CD4-positive, alpha-beta T cell treated with Interleukin-1 beta for 1 hour (primary cell): ENCODE measurements at regions not wholly inside any gene's neighbourhood (a gene's known extent, or its start where the extent isn't known, plus 50 kb on each side); places are given as distances from the start of the nearest gene placed in this dataset.
A peak's percentile ranks its signal among the peaks of the same experiment; 100 is the strongest.

Experiments used
- DNase-seq, 2 donors: peaks; one replicate each; pipeline ENCODE4 v3.0.0-alpha.2; 2020 to 2022

DNA sequence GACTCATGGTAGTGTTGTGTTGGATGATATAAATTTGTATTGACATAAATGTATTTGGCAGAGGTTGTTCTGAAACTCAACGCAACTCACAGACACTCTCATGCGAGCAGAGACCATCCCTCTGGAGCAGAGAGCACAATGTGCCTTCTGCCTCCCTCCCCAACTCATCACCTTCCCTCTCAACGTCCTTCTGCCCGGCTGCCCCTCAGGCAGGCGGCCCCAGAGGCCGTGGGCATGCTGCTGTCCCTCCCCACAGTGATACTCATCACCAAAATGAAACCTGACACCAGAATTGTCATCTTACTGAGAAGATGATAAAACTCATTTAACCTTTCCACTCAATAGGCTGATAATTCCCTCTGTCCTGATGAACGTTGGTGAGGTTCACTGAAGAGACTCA is 260.6 kb downstream of the ETS1 start:
- no peak for DNase-seq

DNA sequence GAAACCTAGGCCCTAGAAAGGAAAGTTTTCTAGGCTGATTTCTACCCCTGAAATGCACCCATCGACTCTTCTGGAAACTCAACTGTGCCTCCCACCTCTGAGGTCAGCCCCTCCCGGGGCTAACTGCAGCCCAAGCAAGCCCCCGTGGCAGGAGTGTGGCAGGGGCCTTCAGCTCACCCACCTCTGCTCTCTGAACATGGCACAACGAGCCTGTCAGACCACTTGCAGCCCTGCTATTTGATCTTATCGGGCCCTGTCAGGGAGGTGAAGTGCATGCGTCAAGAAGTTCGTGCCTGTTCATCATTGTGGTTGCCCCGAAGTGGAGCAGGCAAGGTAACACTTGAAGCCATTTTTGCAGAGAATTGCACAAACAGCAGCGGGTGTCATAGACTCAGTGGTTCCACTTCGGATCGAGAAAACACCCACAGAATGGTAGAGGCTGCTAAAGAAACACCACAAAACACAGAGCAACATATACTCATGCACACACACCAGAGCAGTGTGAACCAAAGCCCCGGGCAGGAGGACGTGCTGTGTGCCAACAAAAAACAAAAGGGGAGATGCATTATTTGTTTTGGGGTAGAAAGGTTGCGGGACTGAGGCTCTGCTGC is 262.7 kb downstream of the ETS1 start:
- DNase-seq = peak; percentile 86 to 88

DNA sequence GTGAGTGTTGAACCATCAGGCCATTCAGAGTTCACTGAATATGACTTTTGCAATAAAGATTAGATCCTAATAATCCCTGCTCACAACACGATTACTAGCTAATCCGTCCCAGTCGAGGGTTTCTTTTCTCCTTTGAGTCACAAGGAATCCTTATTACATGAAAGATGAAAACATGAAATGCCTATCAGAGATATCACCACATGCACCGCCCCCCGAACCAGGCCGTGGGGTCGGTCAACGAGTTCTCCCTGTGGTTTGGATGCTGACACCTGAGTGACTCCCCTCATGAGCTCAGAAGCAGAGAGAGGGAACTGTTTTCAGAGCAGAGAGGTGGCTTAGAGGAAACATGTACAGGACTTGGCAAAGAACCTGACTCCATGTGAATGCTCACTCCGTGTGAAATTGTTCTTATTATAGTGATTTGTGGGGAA is 263.3 kb downstream of the ETS1 start:
- DNase-seq = peak in 1 of 2 donors; percentile 53

DNA sequence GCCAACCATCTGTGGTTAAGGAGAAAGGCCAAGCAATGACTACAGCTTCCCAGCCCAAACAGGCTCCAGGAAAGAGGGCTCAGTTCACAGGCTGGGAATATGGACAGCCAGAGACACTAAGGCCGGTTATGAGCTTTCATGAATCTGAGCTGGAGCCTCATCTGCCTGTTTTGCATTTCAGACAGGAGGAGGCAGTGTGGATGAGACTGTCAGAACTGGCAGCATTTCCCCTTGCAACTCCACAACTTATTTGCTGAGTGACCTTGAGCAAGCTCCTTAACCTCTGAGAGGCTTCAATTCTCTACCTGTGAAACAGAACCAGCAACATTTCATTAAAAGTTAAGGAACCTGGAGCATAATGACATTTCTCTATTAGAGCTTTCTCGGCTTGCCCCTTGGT is 264.0 kb downstream of the ETS1 start:
- DNase-seq = peak; percentile 66 to 68

DNA sequence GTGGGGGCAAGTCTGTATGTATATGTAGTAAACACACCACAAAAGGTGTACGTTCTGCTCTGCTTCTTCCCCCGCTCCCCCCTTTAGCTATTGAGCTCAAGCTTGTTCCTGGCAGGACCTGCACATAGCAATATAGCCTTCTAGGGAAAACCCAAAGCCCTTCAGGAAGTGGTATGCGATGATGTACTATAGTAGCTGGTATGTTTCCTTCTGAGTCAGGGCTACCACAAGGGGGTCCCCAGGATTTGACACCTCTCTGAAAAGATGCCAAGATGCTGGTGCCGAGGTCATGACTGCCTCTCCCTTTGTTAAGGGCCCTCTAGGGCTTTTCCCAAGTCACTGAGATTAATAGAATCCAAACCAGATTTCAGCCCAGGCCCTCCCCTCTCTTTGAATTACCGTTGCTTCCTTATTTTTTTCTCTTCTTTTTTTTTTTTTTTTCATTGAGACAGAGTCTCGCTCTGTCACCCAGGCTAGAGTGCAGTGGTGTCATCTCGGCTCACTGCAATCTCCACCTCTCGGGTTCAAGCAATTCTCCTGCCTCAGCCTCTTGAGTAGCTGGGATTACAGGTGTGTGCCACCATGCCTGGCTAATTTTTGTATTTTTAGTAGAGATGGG is 268.4 kb downstream of the ETS1 start:
- DNase-seq = peak; percentile 82 to 86

DNA sequence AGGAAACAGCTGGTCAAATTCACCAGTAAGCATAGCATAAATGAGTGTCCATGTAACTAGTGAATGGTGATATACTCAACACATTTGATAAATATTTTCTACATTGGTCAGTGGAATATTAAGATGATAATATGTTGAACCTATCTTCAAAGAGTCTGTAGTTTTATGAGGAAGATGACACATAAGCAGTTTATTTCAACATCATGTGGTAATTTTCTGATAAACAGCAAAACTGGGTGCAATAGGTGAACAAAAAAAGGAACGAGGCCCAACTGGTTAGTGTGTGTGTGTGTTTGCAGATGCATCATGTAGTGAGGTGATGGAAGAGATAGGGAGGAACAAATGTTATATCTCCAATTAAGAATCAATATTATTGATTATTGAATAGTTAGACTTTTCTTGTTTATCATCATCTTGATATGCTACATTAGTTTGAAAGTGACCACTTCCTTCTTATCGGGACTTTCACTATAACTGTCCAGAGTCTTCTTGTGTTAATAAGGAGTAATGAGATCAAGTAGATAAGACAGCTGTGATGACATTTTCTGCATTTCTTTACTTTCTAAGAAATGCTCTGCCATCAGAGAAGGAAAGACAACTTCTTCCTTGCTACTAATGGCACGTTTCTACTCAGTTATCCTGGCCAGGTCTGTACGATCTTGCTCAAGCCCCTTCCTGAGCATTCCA is 270.7 kb downstream of the ETS1 start:
- no peak for DNase-seq

DNA sequence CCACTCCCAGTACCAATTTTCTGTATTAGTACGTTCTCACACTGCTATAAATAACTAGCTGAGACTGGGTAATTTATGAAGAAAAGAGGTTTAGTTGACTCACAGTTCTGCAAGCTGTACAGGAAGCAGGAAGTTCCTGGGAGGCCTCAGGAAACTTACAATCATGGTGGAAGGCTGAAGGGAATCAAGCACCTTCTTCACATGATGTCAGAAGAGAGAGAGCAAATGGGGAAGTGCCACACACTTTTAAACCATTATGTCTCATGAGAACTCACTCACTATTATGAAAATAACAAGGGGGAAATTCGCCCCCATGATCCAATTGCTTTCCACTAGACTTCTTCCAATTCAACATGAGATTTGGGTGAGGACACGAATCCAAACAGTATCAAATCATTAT is 271.4 kb downstream of the ETS1 start:
- no peak for DNase-seq

DNA sequence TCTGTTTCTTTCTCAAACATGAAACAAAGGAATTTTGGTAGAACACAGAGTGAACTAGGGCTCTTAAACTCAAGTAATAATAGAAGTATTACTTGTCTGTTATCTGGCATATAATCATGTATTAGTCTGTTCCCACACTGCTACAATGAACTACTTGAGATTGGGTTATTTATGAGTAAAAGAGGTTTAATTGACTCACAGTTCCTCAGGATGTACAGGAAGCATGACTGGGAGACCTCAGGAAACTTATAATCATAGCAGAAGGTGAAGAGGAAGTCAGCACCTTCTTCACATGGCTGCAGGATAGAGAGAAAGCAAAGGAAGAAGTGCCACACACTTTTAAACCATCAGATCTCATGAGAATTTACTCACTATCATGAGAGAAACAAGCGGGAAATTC is 273.4 kb downstream of the ETS1 start:
- DNase-seq = no peak

DNA sequence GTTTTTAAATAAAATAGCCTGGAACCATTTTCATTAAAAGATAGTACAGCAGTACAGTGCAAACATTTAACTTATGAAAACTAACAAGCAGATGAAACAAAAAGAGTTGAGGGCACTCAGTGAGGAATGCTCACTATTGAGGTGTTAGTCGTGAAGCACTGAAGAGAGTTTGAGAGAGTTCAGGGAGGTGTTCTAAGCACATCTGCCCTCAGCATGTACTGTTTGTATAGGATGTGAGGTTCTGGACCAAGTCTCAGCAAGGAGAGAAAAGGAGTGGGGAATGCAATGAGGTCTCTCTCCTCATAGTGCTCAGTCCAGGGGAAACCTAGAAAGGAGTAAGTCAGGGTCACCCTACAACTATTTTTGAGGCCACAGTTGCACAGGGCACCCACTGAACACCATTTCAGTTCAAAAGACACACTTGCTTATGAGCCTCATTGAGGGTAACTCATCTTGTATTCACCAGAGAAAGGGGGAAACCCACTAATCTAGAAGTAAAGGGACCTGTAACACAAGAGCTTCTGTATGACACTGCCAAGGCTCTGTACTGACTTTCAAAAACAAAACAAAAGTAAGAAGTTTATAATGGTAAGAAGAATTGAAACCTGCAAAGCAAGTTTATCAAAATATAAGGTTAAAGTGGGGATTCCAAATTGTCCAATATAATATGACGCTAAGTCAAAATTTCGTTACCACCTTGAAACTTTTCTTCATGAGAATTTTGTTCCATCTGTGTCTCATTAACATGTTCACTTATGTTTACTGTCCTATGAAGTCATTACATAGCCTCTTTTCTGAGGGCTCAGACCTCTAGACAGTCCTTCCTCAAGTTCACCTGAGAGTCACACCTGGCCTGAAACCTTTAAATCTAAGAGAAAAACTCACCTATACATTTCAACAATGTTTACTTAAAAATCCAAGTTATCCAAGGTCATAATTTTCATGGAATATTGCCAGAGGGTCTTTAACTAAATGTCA is 275.3 kb downstream of the ETS1 start:
- DNase-seq = peak in 1 of 2 donors; percentile 31

DNA sequence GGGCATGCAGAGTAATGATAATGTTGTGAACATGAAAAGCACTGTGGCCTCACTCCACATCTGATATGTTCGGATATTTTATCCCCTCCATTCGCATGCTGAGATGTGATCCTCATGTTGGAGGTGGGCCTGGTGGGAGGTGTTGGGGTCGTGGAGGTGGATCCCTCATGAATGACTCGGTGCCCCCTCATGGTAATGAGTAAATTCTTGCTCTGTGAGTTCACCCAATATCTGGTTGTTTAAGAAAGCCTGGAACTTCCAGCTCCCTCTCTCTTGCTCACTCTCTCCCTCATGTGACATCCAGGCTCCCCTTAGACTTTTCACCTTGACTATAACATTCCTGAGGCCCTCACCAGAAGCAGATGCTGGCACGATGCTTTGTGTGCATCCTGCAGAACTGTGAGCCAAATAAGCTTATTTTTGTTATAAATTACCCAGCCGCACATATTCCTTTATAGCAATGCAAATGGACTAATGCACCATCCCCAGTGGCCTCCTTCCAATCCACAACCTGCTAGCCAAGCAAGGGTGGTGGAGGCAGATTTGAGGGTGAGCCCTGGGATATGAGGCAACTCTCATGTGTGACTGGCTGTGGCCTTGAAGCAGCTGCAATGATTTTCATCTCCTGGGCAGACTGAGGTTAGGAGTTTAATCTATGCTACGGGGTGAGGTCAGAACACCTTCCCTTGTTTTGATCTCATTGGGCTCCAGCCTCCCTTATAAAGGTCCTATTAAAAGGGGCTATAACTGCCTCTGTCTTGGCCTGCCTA is 276.5 kb downstream of the ETS1 start:
- no peak for DNase-seq

DNA sequence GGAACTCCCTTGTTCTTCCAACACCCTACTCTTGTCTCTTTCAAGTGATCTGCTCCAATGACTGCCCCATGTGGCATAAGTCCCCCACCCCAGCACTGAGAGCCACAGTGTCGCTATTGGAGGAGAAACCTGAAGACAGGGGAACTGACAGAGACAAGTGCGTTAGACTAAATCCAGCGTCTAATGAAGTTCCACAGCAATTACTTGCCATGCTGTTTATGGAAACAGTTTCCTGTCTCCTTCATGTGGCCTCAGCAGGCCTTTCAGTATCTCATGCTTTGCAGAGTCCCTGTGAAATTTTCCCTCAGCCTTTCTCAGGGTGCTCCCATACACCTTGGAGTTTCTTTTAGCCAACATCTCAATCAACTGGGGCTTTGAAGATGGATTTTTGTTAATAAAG is 277.4 kb downstream of the ETS1 start:
- DNase-seq = no peak

DNA sequence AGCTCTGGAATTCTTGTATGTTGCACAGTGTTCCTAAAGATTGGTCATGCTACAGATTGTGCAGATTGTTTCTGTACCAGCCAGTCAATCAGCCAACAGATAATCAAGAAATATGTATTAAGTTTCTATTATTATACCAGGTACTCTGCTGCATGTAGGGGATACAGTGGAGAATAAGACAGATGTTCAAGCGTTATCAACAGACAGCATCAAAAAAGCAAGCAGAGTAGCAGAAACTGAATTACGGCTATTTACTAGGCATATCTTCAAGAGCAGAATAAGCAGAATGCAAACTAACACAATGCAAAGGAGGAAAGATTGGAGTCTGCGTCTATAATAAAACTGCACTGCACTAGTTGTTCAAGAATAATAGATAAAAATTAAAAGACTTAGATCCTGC is 278.6 kb downstream of the ETS1 start:
- DNase-seq = no peak

DNA sequence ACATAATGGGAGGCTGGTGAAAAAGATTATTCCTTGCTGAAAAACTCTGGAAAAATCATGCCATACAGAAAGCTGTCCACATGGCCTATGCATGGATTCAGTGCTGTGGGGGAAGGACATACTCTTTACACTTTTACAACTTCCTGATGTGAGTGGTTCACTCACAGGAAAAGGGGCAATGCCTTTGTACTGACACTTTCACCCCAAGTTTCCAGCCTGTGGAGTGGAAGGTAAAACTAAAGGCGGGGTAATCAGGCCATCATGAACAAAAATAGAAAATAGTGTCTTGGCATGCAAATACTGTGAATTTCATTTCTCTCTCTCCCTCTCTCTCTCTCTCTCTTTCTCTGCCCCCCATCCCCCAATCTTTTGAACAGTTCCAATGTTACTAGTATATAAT is 281.8 kb downstream of the ETS1 start:
- peak in 1 of 2 donors; percentile 54 for DNase-seq

DNA sequence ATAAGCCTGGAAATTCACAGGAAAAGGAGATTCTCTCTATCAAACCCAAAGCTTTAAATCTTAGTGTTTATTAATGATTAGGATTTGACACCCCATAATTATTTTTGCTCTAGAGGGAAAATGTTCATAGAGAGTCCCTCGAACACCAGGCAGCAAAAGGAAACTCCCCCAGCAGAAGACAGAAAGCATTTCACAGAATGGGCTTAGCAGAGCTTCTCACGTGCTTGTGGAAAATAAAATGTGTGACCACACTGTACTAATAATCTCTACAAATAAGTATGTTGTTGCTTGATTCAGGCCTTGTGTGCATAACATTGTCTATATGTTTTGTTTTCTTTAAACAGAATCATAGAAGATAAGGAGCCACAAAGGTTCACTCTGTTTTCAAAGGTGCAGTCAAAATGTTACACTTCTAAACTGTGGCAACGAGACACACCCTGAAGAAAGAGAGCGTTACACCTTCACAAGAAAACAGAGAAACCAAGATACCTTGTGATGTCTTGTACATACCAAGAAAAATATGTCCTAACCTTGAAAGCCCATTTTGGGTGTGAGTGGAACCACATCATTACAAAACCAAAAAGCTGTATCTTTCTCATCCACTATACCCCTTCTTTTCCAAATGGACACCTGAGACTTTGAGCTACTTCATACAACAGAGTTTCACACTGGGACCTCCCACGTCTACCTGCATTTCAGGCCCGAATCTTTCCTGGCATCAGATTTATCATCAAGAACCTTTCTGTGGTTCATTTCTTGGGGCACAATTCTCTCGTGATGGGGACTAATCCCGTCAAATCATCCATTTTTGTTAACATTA is 282.5 kb downstream of the ETS1 start:
- DNase-seq = peak; percentile 30 to 73

DNA sequence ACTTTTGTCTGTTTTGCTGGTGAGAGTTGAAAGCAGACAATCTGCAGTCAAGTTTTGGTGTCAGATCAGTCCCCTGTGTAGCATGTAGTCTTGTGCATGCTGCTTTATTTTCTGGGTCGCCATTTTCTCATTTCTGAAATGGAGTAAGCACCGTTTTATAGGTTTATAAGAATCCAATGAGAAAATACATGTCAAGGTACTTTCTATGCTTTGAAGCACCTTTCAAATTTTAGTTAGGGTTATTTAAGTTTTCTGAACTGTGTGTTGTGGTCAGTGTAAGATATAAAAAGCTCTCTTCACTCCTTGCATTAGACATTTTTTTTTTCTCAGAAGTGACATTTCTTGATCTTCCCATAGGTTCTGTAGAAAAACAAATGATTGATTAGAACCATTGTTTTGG is 283.2 kb downstream of the ETS1 start:
- peak in 1 of 2 donors; percentile 28 for DNase-seq

DNA sequence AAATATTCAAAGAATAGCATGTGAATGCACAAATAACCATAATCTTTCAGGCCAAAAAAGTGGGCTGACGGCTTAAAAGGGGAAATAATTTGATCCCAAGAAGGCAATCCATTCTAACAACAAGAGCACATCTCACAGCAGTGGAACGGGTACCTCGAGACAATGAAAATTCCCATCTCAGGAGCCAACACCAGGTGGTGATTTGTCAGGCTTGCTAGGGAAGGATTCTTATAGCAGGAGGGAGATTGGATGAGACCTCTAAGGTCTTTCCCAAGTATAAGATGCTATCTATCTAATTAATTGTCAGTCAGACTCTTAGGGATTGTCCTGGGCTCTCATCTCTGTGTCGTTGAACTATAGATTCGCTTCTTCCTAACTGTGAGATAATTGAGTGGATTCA is 284.0 kb downstream of the ETS1 start:
- no peak for DNase-seq

DNA sequence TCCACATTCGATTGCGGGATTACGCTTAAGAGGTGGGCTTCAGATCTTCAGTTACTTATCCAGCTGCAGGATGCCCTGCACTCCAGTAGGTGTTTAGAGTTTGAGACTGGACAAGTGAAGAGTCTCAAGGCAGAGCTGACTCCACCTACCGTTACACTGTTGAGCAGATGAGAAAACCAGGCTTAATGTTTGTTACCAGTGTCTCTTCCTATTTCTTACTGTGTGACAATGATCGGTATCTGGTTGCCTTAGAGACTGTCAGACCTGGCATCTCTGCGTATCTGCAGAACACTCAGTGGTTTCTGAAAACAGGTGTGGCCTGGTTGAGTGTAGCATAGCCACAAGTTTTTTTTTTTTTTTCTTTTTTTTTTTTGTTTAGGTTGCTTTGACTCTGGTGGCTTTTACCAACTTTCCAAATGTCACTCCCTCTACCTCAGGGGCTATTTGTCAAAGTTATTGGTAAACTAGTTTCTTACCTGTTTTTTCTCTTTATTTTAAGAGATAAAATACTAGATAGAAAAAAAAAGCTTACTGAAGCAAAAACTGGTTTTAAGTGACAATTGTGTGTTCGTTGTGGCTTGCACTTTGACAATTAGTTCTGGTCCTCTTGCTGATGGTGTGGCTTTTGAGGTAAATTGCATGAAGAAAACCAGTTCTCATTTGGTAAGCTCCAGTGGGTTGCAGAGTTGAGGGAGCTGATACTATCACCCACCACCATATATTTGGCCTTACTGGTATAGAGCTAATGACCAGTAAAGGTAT is 284.8 kb downstream of the ETS1 start:
- DNase-seq = peak; percentile 91 to 92

DNA sequence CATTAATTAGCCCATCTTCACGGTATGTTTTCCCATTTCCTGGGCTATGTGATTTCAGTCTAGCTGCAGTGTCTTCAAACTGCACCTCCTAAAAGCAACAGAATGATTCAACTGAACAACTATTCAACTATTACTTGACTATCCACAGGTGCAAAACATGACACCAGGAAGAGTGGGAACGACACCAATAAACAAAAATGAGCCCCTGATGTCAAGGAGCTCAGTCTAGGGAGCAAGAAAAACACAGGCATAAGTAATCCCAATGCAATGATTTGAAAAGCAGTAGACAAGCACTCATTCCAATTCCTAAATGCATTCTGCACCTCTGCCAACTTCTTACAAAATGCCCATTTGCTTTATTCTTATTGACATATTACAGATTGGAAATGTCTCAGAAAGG is 285.6 kb downstream of the ETS1 start:
- DNase-seq = peak in 1 of 2 donors; percentile 32

DNA sequence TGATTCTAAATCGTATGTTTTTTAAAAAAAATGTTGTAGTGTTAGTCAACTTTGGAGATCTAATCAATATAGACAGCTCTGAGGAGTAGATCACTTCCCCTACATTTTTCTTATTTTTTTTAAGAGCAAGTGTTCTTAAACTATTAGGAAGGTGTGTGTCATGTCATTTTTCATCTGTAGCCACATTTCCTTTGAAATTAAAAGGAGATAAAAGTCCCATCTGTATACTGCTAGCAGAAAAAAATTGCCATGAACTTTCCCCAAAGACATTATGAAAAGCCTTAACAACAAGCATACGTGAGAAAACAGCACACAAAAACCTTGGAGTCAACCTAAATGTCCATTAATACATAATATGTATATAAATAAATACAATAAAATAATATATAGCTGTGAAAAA is 286.6 kb downstream of the ETS1 start:
- DNase-seq = peak in 1 of 2 donors; percentile 58

DNA sequence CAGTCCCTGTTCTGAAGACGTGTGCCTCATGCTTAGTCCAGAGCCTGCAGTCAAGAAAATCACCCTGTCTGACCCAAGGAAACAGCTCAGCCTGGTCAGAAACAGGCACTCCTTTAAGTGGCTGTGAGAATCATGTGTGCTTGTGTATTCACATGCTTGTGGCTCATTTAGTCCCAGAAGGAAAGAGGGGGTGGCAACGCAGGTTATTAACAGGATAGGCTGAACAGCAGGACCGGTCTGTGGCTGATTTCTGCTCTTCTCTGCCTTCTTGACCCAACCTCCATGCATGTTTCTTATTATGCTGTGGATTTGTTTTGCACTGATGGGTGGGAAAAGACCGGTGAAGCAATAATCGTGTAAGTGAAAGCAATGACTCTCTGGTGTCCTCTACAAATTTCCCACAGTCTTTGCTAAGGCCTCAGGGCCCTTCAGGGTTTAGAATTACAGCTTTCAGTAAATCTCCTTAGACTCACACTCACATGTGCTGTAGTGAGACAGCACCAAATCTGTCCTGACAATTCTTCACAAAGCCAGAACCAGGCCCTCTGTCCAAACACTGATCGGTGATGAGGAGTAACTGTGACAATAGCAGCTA is 288.1 kb downstream of the ETS1 start:
- no peak for DNase-seq
